Glomerular visceral epithelial cell (primary cell): ENCODE measurements at regions not wholly inside any gene's neighbourhood (a gene's known extent, or its start where the extent isn't known, plus 50 kb on each side); places are given as distances from the start of the nearest gene placed in this dataset.
A peak's percentile ranks its signal among the peaks of the same experiment; 100 is the strongest.

ENCODE experiments used
- DNase-seq: peaks from one replicate; pipeline ENCODE4 v3.0.0-alpha.2; 2016; ENCODE audit errors: extremely low spot score

DNA sequence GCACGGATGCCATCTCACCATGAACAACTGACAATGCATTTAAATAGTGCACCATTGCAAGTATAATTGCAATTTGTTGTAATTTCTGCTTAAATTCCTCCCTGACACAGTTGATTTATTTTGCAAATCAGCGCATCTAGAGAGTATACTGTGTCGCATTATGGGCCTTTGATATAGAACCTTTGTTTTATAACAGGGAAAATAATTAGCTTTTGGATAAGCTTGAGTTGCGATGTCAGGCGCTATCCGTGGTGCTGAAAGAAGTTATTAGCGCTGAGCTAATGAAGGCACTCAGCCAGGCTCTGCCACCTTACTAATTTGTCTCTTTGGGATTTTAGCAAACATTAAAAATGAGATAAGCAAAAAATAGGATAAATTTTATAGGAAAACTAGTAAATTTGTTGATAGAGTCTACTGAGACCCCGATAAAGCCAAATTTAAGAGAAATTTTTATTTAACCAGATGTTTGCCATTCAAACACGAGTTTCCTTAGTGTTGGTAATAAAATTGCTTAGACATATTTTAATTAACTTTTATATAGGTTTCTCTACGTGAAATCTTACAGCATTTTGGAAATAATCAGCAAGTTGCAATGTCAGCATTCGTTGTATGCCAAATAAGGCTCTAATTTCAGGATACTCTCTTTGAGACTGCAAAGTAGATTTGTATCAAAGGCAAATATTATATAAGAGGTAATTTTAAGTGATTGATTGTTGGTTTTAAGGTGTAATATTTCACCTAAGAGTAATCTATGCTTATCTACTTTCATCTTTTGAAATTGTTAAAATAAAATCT lies 355.5 kb downstream of the TLR4 start:
- peak; percentile 2 for DNase-seq

GRCh38 chr9:118083161-118083560 lies 379.0 kb downstream of the TLR4 start:
- no peak for DNase-seq

- DNase-seq: no peak
Observed at GRCh38 chr9:118088090-118088489, 383.9 kb downstream of the TLR4 start.

- peak; percentile 4 for DNase-seq
Observed at GRCh38 chr9:118091226-118091625, 387.0 kb downstream of the TLR4 start.

DNA sequence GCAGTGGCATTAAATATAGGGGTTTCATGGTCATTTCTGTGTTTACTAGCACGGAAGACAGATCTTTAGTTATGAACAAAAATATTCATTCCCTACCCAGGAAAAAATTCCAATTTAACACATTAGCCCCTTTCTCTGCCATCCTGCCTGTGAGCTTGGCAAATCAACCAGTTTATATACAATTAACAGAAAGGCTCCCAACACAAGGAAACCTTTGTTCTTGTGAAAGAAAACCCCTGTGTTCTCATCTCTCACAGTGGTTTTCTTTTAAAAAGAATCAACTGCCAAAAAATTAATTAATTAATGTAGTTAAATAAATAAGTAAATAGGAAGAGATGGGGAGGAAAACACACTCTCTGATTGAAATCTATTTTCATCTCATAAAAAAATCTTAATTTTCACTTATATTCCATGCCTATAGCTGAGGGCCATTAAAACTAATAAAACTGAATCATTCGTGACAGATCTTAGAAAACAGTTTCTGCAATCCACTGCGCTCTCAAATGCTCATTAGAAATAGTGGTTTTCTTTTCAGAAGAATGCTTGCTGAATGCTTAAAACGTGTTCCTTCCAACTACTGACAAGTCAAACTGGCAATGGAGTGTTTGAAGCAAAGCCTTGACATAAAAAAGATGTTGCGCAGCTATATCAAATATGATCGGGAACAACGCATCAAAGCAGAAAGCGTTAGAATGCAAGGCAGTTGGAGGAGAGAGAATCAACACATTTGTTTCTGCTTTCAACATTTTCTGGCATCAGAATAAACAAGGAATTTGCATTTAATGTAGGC lies 387.7 kb downstream of the TLR4 start:
- no peak for DNase-seq

- no peak for DNase-seq
Observed at GRCh38 chr9:118094387-118094786, 390.2 kb downstream of the TLR4 start.

DNA sequence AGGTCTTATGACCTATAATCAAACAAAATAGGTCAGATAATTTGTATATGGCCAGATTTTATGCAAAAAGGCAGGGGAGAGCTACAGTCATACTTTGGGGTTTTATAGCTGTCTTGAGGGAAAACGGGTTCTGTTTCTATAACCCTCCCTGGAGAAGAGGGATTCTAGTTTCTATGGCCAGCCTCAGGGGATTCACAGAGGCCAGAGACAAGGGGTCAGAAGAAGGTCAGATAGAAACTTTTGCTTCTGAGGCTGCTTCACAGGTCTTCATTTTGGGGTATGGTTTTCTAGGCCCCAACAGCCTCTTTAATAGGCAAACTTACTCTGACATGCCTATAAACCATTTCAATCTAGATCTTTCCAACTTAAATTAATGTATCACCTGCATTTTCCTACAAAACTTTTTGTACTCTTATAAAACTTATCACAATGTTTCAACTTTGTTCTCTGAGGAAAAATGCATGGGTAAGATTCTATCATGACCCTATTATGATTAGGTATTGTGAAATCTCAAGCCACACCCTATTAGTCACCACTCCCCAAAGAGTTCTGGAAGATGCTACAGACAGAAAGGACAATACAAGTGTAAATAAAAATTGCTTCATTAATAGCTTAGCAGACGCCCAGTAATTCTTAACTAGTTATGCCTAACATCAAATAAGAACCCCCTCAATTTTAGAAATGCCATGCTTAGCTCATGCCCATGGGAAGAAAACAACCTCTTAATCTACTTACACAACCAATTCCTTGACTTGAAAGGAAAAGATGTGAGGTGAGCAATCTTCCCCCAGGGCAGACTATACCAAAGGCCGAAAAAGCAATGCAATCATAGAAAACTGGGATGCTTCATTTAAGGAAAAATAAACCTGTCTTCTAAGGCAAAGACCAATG lies 396.6 kb downstream of the TLR4 start:
- DNase-seq: no peak

- no peak for DNase-seq
Observed at GRCh38 chr9:118104363-118104762, 400.2 kb downstream of the TLR4 start.

- no peak for DNase-seq
Observed at GRCh38 chr9:118108971-118109370, 404.8 kb downstream of the TLR4 start.

- DNase-seq: no peak
Observed at GRCh38 chr9:118109542-118109941, 405.3 kb downstream of the TLR4 start.

DNA sequence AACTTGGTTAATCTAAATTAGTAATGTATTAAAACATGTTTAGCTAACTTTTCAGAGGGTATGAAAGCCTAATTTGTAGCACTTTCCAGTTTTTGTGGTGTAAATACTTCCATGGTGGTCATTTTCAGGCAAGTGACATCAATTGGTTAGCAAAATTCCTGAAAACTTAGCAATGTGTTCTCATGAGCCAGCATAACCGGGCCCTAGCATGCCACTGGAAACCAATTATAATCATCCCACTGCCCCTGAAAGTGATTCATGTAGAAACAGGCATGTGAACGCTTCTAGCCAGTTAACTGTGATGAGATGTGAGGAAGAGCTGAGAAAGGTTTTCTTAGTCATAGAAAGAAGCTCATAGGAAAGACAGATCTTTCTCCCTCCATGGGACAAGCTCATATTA lies 417.2 kb downstream of the TLR4 start:
- DNase-seq: peak; percentile 73

DNA sequence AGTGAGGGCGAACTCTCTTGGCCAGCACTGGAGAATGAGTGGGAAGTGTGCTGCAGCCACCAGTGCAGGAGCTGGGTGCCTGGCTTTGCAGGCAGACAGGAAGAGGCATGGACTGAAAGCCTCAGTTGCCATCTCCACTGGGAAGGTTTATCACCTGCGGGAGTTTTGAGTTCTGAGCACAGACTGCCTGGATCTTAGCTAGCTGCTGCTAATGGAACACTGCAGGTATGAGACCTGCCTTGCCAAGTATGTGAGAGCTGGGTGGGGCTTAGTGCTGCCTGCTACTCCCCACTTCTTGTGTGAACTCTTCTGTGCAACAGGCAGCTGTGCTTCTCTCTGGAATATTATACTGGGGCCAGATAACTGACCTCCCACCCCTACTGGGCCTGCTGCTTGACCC lies 424.1 kb downstream of the TLR4 start:
- no peak for DNase-seq

- DNase-seq: peak; percentile 63
Observed at GRCh38 chr9:118129541-118129940, 425.3 kb downstream of the TLR4 start.

DNA sequence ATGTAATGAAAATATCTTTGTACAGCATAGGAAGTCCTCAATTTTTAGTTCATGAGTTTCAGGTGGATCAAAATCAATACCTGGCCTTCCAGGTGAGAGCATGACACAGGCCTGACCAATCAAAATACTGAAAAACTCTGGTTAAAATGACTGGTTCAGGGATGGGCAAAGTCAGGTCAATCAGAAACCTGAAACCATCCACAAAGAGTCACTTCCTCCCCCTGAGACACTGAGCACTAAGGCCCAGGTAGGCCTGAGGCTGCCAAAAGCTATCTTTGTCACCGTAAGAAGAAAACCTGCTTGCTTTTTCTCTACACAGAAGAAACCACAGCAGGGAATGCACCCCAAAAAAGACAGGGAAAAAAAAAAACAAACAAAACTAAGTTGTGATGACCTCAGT lies 444.8 kb downstream of the TLR4 start:
- DNase-seq: no peak

- DNase-seq: no peak
Observed at GRCh38 chr9:118156846-118157245, 452.6 kb downstream of the TLR4 start.

- DNase-seq: no peak
Observed at GRCh38 chr9:118162716-118163115, 458.5 kb downstream of the TLR4 start.

- no peak for DNase-seq
Observed at GRCh38 chr9:118163751-118164150, 459.5 kb downstream of the TLR4 start.

DNA sequence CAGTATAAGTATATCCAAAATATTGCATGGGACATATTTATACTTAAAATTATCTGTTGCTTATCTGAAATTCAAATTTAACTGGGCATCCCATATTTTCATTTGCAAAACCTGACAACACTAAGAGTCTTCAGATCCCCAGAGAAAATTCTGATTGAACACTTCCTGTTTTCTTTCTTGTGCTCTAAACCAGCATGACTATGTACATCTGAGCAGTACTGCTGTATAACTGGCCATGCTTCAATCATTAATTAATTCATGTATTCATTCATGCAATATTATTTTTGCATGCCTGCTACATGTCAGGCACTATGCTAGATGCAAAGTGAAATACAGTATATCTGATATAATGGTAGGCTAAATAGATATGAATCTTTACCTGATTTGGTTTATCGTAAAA lies 461.2 kb downstream of the TLR4 start:
- no peak for DNase-seq

- DNase-seq: peak; percentile 58
Observed at GRCh38 chr9:118170032-118170955, 466.1 kb downstream of the TLR4 start.

GRCh38 chr9:118177241-118177640 lies 473.0 kb downstream of the TLR4 start:
- DNase-seq: no peak

- peak; percentile 4 for DNase-seq
Observed at GRCh38 chr9:118183576-118183975, 479.4 kb downstream of the TLR4 start.
